Dedifferentiated amniotic fluid mesenchymal stem cell (primary cell): ENCODE measurements at regions not wholly inside any gene's neighbourhood (a gene's known extent, or its start where the extent isn't known, plus 50 kb on each side); places are given as distances from the start of the nearest gene placed in this dataset.

Experiments
- DNase-seq: peaks from one replicate; pipeline ENCODE4 v3.0.0-alpha.2; 2016; ENCODE audit errors: extremely low spot score

GRCh38 chr9:129270205-129270604 is 92.1 kb upstream of the IER5L start:
- no peak for DNase-seq

- no peak for DNase-seq
Measured at GRCh38 chr9:129267141-129267540, 89.1 kb upstream of the IER5L start.

- no peak for DNase-seq
Measured at GRCh38 chr9:129266536-129266935, 88.5 kb upstream of the IER5L start.

GRCh38 chr9:129264388-129264787 is 86.3 kb upstream of the IER5L start:
- no peak for DNase-seq

- no peak for DNase-seq
Measured at GRCh38 chr9:129263836-129264235, 85.8 kb upstream of the IER5L start.

- no peak for DNase-seq
Measured at GRCh38 chr9:129262261-129262660, 84.2 kb upstream of the IER5L start.

GRCh38 chr9:129259375-129259774 is 81.3 kb upstream of the IER5L start:
- DNase-seq, result no peak

GRCh38 chr9:129258823-129259301 is 80.8 kb upstream of the IER5L start:
- DNase-seq, result no peak

GRCh38 chr9:129258124-129258822 is 80.2 kb upstream of the IER5L start:
- peak; percentile 74 for DNase-seq

- DNase-seq, result no peak
Measured at GRCh38 chr9:129256959-129257713, 79.1 kb upstream of the IER5L start.

- no peak for DNase-seq
Measured at GRCh38 chr9:129254566-129255287, 76.7 kb upstream of the IER5L start.

GRCh38 chr9:129253803-129254381 is 75.8 kb upstream of the IER5L start:
- no peak for DNase-seq

GRCh38 chr9:129252937-129253802 is 75.1 kb upstream of the IER5L start:
- DNase-seq, result no peak

GRCh38 chr9:129250786-129251185 is 72.7 kb upstream of the IER5L start:
- no peak for DNase-seq

GRCh38 chr9:129247285-129248153 is 69.5 kb upstream of the IER5L start:
- no peak for DNase-seq

GRCh38 chr9:129245276-129245675 is 67.2 kb upstream of the IER5L start:
- DNase-seq, result no peak

GRCh38 chr9:129242971-129243561 is 65.0 kb upstream of the IER5L start:
- DNase-seq, result peak; percentile 32

- no peak for DNase-seq
Measured at GRCh38 chr9:129242191-129242941, 64.3 kb upstream of the IER5L start.

- no peak for DNase-seq
Measured at GRCh38 chr9:129241725-129242124, 63.7 kb upstream of the IER5L start.
